SK-N-SH treated with all-trans-retinoic acid at 6 μM for 48 hours (cell line): ENCODE measurements at regions not wholly inside any gene's neighbourhood (a gene's known extent, or its start where the extent isn't known, plus 50 kb on each side); places are given as distances from the start of the nearest gene placed in this dataset.

Experiments used
- ATAC-seq: fragments of 200-7000 bp; cut with Tn5 transposase; 3 replicates; pipeline ENCODE4 v1.9.1; 2020; ENCODE audit warnings: mild to moderate bottlenecking, moderate library complexity
- ARNTL ChIP-seq: fragments of 450-650 bp; formaldehyde crosslinking; IDR thresholded peaks from 2 replicates; pipeline ENCODE4 v1.5.0; 2020; ENCODE audit warnings: low read depth, mild to moderate bottlenecking, moderate library complexity, borderline replicate concordance
- CREB5 ChIP-seq: fragments of 250-450 bp; sonication (Bioruptor Pico); IDR thresholded peaks from 2 replicates; pipeline ENCODE4 v1.5.1; 2020; ENCODE audit warnings: low read depth, mild to moderate bottlenecking, moderate library complexity
- CSDC2 ChIP-seq: fragments of 250-450 bp; sonication (Bioruptor Pico); IDR thresholded peaks from 2 replicates; pipeline ENCODE4 v1.5.0; 2020; ENCODE audit warnings: mild to moderate bottlenecking, moderate library complexity
- ESRRG ChIP-seq: fragments of 250-450 bp; sonication (Bioruptor Pico); IDR thresholded peaks from 2 replicates; pipeline ENCODE4 v1.6.1; 2021; ENCODE audit warnings: mild to moderate bottlenecking
- GLIS3 ChIP-seq: fragments of 250-450 bp; sonication (Bioruptor Pico); IDR thresholded peaks from 2 replicates; pipeline ENCODE4 v1.5.0; 2020; ENCODE audit warnings: mild to moderate bottlenecking, moderate library complexity
- ISL1 ChIP-seq: fragments of 250-450 bp; sonication (Bioruptor Pico); IDR thresholded peaks from 2 replicates; pipeline ENCODE4 v2.1.2; 2022; ENCODE audit warnings: mild to moderate bottlenecking, moderate library complexity
- OSR1 ChIP-seq: fragments of 250-450 bp; sonication (Bioruptor Pico); IDR thresholded peaks from 2 replicates; pipeline ENCODE4 v1.8.0; 2022; ENCODE audit warnings: moderate library complexity, mild to moderate bottlenecking, inconsistent platforms
- PATZ1 ChIP-seq: fragments of 250-450 bp; sonication (Bioruptor Pico); IDR thresholded peaks from 2 replicates; pipeline ENCODE4 v1.8.0; 2020; ENCODE audit warnings: mild to moderate bottlenecking, moderate library complexity, borderline replicate concordance
- POU6F1 ChIP-seq: fragments of 250-450 bp; sonication (Bioruptor Pico); IDR thresholded peaks from 2 replicates; pipeline ENCODE4 v1.8.0; 2021; ENCODE audit warnings: low read depth, mild to moderate bottlenecking, moderate library complexity, borderline replicate concordance
- PPARA ChIP-seq: fragments of 250-450 bp; sonication (Bioruptor Pico); IDR thresholded peaks from 2 replicates; pipeline ENCODE4 v1.5.0; 2020; ENCODE audit warnings: mild to moderate bottlenecking, borderline replicate concordance
- RARB ChIP-seq: fragments of 250-450 bp; sonication (Bioruptor Pico); IDR thresholded peaks from 2 replicates; pipeline ENCODE4 v1.8.0; 2021; ENCODE audit warnings: mild to moderate bottlenecking, moderate library complexity
- SNAI2 ChIP-seq: fragments of 250-450 bp; sonication (Bioruptor Pico); IDR thresholded peaks from 2 replicates; pipeline ENCODE4 v1.5.0; 2020; ENCODE audit warnings: mild to moderate bottlenecking, moderate library complexity
- TCF4 ChIP-seq: fragments of 250-450 bp; sonication (Bioruptor Pico); IDR thresholded peaks from 2 replicates; pipeline ENCODE4 v1.8.0; 2021; ENCODE audit warnings: mild to moderate bottlenecking, moderate library complexity, borderline replicate concordance
- TSHZ2 ChIP-seq: fragments of 250-450 bp; sonication (Bioruptor Pico); IDR thresholded peaks from 2 replicates; pipeline ENCODE4 v1.5.0; 2020; ENCODE audit warnings: mild to moderate bottlenecking, moderate library complexity
- ZC3H10 ChIP-seq: fragments of 250-450 bp; sonication (Bioruptor Pico); IDR thresholded peaks from 2 replicates; pipeline ENCODE4 v1.5.1; 2021; ENCODE audit warnings: mild to moderate bottlenecking, moderate library complexity
- ZFP3 ChIP-seq: fragments of 250-450 bp; sonication (Bioruptor Pico); IDR thresholded peaks from 2 replicates; pipeline ENCODE4 v1.5.0; 2020; ENCODE audit warnings: mild to moderate bottlenecking, moderate library complexity
- ZFP30 ChIP-seq: fragments of 450-650 bp; formaldehyde crosslinking; IDR thresholded peaks from 2 replicates; pipeline ENCODE4 v1.5.0; 2022; ENCODE audit warnings: mild to moderate bottlenecking, moderate library complexity
- ZNF565 ChIP-seq: fragments of 450-650 bp; formaldehyde crosslinking; conservative IDR thresholded peaks from 2 replicates; pipeline ENCODE4 v1.5.0; 2020; ENCODE audit warnings: low read depth, mild to moderate bottlenecking, moderate library complexity
- ZNF70 ChIP-seq: fragments of 450-650 bp; formaldehyde crosslinking; IDR thresholded peaks from 2 replicates; pipeline ENCODE4 v1.5.0; 2020; ENCODE audit warnings: mild to moderate bottlenecking, moderate library complexity

GRCh38 chr5:130963798-130964197 lies 201.3 kb downstream of the HINT1 start:
- no peak for TF ChIP-seq PPARA (CRISPR knock-in tag)
- no peak for TF ChIP-seq ZNF70 (CRISPR knock-in tag)
- TF ChIP-seq ZFP30, result no peak
- no peak for TF ChIP-seq OSR1 (CRISPR knock-in tag)
- TF ChIP-seq SNAI2 (CRISPR knock-in tag), result no peak
- no peak for TF ChIP-seq CSDC2 (CRISPR knock-in tag)
- TF ChIP-seq GLIS3 (CRISPR knock-in tag), result no peak
- no peak for TF ChIP-seq TSHZ2
- TF ChIP-seq RARB, result no peak
- no peak for TF ChIP-seq ZFP3
- TF ChIP-seq ESRRG, result no peak
- peak; percentile 46 for ATAC-seq

- TF ChIP-seq ZNF70 (CRISPR knock-in tag), result no peak
- ATAC-seq, result no peak
Measured at GRCh38 chr5:130957151-130957550, 207.9 kb downstream of the HINT1 start.

GRCh38 chr5:130955041-130955440 lies 210.0 kb downstream of the HINT1 start:
- TF ChIP-seq ARNTL (CRISPR knock-in tag) (no peak), SNAI2 (CRISPR knock-in tag) (no peak), CSDC2 (CRISPR knock-in tag) (no peak), CREB5 (no peak), ZC3H10 (CRISPR knock-in tag) (no peak), ZFP30 (no peak), PPARA (CRISPR knock-in tag) (no peak)
- no peak for ATAC-seq

- TF ChIP-seq ZFP3 (no peak), POU6F1 (CRISPR knock-in tag) (no peak)
- ATAC-seq, result no peak
Measured at GRCh38 chr5:130954336-130954735, 210.7 kb downstream of the HINT1 start.

GRCh38 chr5:130939059-130939458 lies 226.0 kb downstream of the HINT1 start:
- TF ChIP-seq ZC3H10 (CRISPR knock-in tag), result no peak
- no peak for TF ChIP-seq ESRRG
- no peak for ATAC-seq

- no peak for ATAC-seq
- TF ChIP-seq TCF4 (no peak), RARB (no peak), OSR1 (CRISPR knock-in tag) (no peak), ZNF565 (no peak), PATZ1 (CRISPR knock-in tag) (no peak), ZC3H10 (CRISPR knock-in tag) (no peak), PPARA (CRISPR knock-in tag) (no peak), SNAI2 (CRISPR knock-in tag) (no peak), POU6F1 (CRISPR knock-in tag) (no peak), TSHZ2 (no peak), ISL1 (CRISPR knock-in tag) (no peak)
Measured at GRCh38 chr5:130937046-130937445, 228.0 kb downstream of the HINT1 start.
